HTR-8/SVneo (cell line): ENCODE measurements at regions not wholly inside any gene's neighbourhood (a gene's known extent, or its start where the extent isn't known, plus 50 kb on each side); places are given as distances from the start of the nearest gene placed in this dataset.
"Not testable (repeated sequence)": the region's sequence is repeated elsewhere in the genome, so short reads cannot be mapped to it uniquely, and the experiment has no call there.

Experiments used
- DNase-seq: peaks from one replicate; pipeline ENCODE4 v3.0.0; 2011; ENCODE audit warnings: low spot score, mixed read lengths; ENCODE audit not compliant: insufficient read length
- FAIRE-seq: peaks from 2 replicates; lab custom pipeline; 2011; peaks lifted over from hg19 to GRCh38; lab: Jason Lieb, UNC

DNA sequence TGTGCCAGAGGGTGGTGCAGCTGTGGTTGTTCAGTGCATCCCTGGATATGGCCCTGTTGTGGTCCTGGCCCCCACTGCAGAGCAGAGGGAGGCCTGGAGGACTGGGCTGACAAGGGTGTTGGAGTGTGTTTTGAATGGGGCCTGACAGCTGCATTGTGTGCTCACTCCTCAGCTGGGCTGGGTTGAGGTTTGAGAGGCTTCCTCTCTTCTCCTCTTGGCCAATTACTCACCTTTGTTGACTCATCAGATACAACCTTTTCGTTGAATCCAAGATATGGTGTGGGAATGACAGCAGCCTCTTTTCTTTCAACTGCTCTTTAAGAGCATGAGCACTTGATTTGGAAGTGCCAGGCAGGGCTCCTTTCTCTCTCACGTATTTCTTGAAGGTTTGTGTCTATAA, 228.5 kb upstream of the COBL start:
- no peak for FAIRE-seq
- no peak for DNase-seq

DNA sequence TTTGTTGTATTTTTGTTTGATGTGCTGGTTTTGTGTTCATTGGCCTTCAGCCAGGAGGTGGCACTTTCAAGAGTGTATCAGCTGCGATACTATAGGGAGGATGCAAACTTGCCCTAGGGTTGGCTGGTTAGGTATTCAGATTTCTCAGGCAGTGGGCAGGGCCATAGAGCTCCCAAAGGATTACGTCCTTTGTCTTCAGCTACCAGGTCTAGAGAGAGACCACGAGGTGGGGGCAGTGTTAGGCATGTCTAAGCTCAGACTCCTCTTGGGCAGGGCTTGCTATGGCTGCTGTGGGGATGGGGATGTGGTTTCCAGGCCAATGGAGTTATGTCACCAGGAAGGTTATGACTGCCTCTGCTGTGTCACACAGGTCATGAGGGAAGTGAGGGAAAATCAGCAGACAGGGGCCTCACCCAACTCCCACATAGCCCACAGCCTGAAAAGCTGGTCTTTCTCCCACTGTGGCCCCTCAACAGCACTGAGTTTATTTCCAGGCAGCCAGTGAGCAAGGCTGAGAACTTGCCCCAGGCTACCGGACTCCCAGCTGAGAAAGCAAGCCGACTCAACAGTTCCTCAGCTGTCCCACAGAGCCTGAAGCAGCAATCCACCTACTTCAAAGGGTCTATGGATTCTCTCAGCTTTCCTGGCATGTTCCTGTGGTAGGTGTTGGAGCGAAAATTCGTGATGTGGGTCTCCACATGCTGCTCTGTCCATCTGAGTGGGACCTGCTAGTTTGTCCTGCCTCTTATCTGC, 227.4 kb upstream of the COBL start:
- FAIRE-seq: no peak
- no peak for DNase-seq

DNA sequence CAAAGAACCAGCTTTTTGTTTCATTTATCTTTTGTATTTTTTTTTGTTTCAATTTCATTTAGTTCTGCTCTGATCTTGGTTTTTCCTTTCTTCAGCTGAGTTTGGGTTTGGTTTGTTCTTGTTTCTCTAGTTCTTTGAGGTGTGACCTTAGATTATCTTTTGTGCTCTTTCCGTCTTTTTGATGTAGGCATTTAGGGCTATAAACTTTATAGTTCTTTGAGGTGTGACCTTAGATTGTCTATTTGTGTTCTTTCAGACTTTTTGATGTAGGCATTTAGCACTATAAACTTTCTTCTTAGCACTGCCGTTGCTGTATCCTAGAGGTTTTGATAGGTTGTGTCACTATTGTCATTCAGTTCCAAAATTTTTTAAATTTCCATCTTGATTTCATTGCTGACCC, 224.3 kb upstream of the COBL start:
- not testable (repeated sequence) for DNase-seq, FAIRE-seq

DNA sequence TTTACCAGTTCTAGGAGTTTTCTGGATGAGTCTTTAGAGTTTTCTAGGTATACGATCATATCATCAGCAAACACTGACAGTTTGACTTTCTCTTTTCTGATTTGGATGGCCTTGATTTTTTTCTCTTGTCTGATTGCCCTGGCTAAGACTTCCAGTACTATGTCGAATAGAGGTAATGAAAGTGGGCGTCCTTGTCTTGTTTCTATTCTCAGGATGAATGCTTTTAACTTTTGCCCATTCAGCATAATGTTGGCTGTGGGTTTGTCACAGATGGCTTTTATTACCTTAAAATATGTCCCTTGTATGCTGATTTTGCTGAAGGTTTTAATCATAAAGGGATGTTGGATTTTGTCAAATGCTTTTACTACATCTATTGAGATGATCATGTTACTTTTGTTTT, 223.2 kb upstream of the COBL start:
- no peak for DNase-seq
- FAIRE-seq: no peak

DNA sequence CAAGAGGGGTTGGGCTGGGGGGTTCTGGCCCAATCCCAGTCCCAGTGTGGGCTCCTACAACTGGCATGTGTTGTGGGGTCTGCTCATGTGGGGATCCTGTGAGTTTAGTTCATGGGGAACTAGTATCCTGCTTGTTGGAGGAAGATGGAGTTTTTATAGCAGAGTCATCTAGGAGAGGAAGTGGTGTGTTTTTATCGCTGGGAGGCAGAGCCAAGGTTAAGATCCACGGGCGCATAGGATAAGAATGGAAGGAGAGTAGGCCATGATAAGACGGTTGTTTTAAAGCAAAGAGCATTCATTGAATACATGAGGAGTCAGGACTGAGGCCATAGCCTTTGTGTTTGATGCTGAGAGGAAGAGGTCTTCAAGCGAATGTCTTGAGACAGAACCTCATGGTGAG, 211.6 kb upstream of the COBL start:
- FAIRE-seq (no peak), DNase-seq (no peak)

DNA sequence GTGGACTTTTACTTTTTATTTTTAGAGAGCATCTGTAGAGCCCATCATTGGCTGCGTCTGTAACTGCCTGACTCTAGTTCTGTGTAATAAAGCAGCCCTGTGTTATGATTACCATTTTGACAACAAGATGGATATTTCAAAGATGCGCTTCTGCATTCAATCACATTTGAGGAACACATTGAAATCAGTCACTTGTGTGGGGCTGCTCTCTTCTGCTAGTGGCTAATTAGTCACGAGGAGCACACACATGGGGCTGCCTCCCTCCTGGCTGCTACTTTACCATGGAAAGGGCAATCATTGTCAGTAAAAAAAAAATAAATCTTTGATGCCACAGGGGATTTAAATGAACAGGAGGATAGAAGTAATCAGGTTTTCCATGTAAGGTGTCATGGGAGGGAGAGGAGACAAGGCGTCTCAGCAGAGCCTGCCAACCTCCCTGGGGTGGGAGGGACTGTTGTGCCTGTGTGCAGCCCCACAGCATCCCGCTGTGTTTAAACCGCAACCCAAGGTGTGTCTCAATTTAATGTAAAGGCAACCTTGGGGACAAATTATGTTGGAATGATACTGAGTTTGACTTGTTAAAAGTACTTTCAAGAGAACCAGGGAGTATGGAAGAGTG, 205.2 kb upstream of the COBL start:
- DNase-seq: no peak
- no peak for FAIRE-seq

DNA sequence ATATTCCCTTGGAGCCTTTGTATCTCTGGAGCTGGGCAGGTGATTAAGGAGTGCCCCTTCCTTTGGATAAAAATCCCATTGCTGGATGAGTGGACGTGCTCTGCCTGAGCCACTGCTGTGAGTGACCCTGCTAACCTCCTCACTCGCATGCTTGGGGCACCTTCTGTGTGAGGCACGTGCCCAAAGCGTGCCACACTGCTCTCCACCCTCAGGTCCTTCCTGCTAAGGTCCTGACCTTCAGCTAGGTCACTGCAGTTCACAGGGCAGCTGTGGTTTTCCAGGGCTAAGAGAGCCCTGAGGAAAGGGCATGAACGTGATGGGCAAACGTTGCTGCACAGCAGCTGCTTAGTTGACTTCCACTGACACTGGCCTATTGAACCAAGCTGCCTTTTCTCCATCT, 204.4 kb upstream of the COBL start:
- no peak for FAIRE-seq
- no peak for DNase-seq

DNA sequence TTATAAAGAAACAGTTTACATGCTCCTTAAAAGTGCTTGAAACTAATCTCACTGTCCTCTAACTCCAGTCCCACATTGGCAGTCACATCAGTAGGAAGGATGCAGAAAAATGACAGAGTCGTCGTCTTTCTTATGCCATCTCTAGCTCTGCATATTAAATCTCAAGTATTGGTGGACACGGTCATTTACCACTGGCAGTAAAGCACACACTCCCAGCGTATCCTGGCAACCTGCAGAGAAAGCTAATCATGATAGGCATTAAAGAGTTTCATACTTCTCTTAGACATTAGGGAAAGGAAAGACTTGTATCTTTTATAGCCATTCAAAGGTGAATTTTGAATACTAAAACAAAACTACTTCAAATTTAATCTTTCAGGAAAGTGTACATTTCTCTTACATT, 202.0 kb upstream of the COBL start:
- FAIRE-seq: no peak
- DNase-seq: no peak

DNA sequence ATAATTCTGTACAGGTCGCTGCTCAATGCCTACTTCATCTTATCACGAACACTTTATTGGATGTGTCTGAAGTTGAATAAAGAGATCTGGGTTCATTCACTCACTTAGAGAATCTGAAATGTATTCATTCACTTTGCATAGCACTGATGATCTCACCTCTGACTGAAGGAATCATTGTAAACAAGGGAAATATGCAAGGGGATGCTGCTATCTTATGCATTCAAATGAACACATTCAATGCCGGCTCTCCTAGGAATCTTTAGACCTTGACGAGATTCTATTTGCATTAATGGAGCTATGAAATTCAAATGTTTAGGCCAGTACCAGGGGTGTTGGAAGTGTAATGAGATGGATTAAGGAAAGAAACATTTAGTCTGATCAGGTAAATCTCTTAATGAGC, 200.6 kb upstream of the COBL start:
- no peak for FAIRE-seq
- DNase-seq: no peak

DNA sequence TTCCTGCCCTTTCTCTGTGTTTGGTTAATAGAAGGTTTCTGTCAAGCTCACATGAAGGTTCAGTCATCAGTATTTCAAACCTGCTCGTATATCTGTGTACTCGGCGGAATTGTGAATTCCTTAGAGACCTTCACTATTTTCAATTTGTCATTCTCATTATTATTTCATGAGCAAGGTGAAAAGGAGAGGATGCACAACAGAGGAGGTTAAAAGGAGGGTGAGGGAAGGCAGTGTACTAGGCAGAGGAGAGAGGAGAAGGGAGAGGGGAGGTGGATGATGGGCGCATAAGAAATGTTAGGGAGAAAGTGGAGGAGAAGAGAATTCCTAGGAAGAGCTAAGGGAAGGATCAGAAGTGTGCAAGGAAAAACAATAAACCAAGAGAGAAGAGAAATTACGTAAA, 185.0 kb upstream of the COBL start:
- DNase-seq (no peak), FAIRE-seq (no peak)

DNA sequence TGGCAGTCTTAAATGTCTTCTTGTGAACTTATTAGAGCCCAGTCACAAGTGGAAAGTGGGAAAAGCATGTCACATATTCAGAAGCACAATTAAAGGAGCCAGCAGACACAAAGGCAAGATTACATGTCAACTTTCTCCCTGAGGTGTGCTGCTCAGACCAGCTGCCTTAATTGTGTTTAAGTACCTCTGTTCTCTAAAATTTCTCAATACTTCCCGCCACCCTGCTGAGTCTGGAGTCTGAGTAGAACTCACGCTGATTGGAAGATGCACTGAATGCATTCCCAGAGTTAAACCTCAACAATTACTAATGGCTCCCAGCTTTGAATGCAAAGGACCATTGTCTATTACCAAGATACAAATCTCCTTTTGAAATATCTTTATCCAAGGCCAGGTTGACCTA, 166.4 kb upstream of the COBL start:
- DNase-seq (no peak), FAIRE-seq (no peak)

DNA sequence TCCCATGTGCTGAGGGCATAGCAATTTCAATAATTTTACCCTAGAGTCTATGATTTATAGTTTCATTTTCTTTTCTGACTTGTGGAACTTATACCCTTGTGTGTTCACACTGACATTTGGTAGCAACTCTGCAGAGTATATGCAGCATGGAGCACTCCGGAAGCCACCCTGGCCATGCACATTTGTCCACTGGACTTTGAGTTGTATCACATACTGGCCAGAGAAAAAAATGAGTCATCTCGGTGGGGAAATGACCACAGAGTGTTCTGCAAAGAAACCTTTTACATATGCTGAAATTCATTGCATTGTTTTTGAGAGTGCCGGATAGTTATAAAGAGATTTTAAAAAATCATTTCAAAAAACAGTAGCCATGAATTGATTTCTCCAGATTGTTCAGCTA, 164.8 kb upstream of the COBL start:
- DNase-seq (no peak), FAIRE-seq (no peak)

DNA sequence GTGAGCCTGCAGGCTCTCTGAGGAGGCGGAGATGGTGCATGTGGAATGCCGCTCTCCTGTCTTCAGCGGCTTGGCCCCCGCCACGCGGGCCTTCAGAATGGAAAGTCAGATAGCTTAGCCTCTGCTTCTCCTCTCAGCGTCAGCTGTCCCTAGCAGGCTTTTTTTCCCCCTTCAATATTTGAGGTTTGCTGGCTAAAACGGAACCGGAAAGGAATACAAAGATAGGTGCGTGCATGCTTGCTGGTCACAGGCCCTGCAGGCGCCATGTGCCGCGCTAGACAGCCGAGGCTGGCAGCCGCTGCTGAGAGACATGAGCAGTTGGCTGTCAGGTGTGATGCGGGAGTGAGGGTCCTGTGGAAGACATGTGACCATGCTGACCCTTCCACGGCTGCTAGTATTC, 161.2 kb upstream of the COBL start:
- DNase-seq: no peak
- FAIRE-seq: no peak

DNA sequence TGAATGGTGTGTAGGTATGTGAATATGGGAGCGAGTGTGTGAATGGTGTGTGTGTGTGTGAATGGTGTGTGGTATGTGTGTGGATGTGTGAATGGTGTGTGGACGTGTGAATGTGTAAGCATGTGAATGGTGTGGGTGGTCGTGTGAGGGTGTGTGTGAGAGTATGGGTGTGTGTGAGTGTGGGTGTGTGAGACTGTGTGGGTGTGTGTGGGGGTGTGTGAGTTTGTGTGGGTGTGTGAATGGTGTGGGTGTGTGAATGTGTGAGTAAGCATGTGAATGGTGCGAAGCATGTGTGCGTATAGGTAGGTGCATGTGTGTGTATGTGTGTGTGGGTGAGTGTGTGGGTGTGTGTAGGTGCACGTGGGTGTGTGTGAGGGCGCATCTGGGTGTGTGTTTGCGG, 160.7 kb upstream of the COBL start:
- DNase-seq (no peak), FAIRE-seq (peak; percentile 83)

DNA sequence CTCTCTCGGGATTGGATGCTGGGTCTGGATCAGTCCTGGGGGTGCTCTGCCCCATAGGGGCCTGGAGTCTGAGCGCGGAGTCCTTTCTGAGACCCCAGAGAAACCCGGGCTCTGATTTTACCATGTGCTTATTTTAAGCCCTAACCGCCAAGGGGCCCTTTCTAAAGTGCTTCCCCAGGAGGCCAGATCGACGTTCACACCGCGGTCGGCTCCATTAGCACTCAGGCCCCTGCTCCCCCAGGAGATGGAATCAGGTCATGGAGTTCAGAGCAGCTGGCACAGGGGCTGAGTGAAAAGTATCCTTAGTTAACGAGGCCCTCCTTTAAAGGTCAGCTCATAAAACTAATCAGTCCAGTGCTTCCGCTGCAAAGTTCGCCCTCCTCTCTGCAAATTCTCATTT, 159.4 kb upstream of the COBL start:
- no peak for FAIRE-seq
- DNase-seq: no peak

DNA sequence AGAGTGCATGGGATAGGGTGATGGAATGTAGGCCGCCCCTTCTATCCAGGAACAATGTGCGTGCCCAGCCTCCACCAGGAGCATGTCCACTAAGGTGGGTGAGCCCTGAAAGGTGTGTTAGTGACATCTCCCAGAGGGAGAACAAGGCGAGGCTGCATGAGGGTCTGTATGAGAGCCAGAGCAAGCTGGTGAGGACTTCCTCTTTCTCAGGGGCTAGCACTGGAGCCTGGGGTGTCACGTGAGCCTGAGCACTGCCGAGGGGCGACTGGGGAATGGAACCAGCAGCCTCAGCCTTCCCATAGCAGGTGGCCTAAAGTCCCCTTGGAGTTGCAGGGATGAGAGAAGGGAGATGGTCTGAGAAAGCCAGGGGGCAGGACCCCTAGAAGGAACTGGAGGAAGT, 156.3 kb upstream of the COBL start:
- FAIRE-seq (no peak), DNase-seq (no peak)

DNA sequence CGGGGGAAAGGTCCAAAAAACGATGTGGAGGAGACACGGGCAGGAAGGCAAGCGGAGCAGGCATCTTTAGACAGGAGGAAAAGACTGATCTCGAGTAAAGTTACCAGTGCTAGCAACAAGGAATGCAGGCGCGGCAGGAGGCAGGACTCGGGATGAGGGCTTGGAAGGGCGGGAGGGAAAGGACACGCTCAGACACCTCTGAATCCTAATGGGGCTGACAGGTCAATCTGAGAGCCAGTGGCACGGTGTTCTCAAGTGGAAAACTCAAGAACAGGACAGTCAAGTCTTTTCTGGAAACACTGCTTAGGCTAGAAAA, 155.3 kb upstream of the COBL start:
- DNase-seq: no peak
- FAIRE-seq: no peak

DNA sequence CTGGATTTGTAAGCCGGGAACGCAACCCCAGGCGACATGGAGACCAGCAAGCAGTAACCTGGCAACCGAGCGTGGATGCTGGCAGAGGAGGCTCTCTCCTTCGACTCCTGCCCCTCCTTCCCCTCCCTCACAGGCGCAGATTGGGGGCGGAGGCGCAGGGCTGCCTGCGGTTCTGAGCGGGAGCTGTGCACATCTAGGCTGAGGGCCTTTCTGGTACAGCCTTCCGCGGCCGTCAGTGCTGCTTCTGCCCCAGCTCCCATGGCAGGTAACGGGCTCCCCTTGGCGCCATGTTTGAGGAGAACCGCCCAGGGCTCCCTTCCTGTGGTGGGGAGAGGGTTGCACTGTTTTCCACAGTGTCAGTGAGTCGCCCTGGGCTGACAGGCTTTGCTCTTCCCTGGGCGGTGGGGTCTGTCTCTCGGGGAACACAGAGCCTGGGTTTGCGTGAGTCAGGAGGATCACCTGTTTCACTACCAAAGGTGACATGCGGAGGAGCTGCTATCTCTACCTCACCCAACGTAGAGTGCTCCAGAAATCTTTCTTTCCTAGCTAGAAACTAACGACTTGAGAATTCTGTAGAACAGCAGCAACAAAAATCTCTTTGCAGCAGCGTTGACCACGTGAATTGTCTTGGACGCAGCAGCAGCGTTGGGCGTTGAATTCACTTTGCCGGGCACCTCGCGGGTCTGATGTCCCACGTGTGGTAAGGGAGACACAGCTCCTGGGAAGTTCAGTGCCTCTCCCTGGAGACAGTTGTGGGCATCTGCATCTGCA, 154.8 kb upstream of the COBL start:
- no peak for FAIRE-seq

DNA sequence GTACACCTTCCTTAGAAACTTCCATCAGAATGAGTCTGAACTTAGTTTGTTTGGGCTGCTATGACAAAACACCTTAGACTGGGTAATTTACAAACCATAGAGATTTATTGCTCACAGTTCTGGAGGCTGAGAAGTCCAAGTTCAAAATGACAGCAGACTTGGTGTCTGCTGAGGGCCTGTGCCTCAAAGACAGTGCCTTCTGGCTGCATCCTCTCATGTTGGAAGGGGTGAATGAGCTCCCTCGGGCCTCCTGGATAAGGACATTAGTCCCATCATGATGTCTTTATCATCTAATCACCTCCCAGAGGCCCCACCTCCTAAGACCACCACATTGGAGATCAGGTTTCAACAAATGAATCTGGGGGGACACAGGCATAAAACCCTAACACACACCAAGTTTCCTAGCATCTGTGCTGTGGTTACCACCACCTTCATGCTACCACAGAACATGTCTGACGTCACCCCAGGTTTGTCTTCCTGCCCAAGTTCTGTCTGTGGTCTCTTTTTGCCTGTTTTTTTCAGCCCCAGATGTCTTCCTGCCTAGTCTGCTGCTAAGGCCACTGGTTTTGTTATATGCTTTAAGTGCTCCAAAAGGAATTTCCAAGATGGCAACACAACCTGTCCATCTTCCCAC, 150.9 kb upstream of the COBL start:
- DNase-seq (no peak), FAIRE-seq (no peak)

More for the DNA sequence above, 154.8 kb upstream of the COBL start:
- DNase-seq: no peak

DNA sequence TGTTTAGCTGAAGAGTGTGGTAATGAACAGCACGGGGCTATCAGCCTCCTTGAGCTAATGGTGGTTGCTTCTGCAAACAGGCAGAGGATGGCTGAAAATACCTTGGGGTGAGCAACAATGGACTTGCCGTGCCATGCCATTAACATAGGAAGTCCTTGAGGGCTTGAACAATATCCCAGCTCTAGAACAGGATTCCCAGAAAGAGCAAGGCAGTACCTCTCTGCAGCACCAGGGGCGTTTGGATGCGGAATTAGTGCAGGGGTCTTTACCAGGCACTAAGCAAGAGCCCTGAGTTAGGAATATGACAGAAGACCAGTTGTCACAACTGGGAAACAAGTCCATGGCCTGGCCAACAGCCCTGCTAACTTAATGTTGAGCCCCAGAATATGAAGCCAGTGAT, 143.2 kb upstream of the COBL start:
- FAIRE-seq (no peak), DNase-seq (no peak)

DNA sequence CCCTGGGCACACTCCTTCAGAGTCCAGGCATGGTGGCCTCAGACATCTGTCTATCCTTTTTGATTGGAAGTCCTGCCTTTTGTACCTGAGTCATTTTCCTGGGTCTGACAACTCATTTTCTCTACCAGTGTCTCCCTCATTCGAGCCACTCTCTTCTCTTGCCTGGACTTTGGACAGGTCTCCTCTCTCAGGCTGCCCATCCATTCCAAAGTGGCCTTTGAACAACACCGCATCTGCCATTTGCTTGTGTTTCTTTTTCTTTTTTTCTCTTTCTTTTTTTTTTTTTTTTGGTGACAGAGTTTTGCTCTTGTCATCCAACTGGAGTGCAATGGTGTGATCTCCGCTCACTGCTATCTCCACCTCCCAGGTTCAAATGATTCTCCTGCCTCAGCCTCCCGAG, 142.1 kb upstream of the COBL start:
- DNase-seq (no peak), FAIRE-seq (no peak)
